ENCODE measurements at regions not wholly inside any gene's neighbourhood (a gene's known extent, or its start where the extent isn't known, plus 50 kb on each side); places are given as distances from the start of the nearest gene placed in this dataset.
"Not testable (repeated sequence)": the region's sequence is repeated elsewhere in the genome, so short reads cannot be mapped to it uniquely, and the experiment has no call there.

DNA sequence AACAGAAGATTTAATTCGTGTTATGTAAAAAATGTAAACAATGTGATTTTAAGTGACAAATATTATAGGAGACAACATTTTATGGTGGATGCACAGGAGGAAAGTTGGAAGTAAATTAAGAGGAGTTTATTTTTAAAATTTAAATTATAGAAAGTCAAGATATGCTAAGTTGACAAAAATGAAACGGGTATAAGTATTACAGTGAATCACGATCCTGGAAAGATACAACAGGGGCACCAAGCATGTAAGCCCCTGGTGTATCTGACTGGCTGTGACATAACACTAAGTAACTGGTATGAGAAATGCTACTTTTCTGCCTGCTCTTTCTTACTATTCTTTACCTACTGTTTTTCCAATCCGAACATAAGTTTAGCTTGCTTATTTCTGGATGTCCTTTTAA lies 419.8 kb upstream of the CHD1 start:
- no TSS peak for BruUV-seq (replicated peaks)
- no peak overlapping the region for H3K4me3 ChIP-seq (ENCODE audit: low read depth, low read length)
- Mint-ChIP-seq H3K4me1 (ENCODE audit: low read depth, unreplicated experiment) (no peaks in the 10 kb centered on the region), H3K9me3 (ENCODE audit: unreplicated experiment) (peaks cover 12% of the 10 kb centered on the region), H3K27me3 (ENCODE audit: insufficient read depth, unreplicated experiment) (no peaks in the 10 kb centered on the region), H3K36me3 (ENCODE audit: insufficient read depth, unreplicated experiment) (no peaks in the 10 kb centered on the region), H3K27ac (ENCODE audit: unreplicated experiment) (no peak overlapping the region), H3K4me3 (ENCODE audit: unreplicated experiment) (no peak overlapping the region)
- intact Hi-C loops (cut with micrococcal nuclease; ENCODE audit: unreplicated experiment) = no loop called here
- CTCF ChIA-PET = no interaction called here
- no peaks in the 10 kb centered on the region for H3K9me3 ChIP-seq
- no peak for DNase-seq
- POLR2A ChIA-PET = no interaction called here
- H3K27me3 ChIP-seq (replicated peaks; ENCODE audit: control insufficient read depth, insufficient read depth, low read length) = no peaks in the 10 kb centered on the region
- no peaks in the 10 kb centered on the region for H3K4me1 ChIP-seq
- no peaks in the 10 kb centered on the region for H3K36me3 ChIP-seq (ENCODE audit: control insufficient read depth, insufficient read depth, low read length)
- TF ChIP-seq, protein P1, sequence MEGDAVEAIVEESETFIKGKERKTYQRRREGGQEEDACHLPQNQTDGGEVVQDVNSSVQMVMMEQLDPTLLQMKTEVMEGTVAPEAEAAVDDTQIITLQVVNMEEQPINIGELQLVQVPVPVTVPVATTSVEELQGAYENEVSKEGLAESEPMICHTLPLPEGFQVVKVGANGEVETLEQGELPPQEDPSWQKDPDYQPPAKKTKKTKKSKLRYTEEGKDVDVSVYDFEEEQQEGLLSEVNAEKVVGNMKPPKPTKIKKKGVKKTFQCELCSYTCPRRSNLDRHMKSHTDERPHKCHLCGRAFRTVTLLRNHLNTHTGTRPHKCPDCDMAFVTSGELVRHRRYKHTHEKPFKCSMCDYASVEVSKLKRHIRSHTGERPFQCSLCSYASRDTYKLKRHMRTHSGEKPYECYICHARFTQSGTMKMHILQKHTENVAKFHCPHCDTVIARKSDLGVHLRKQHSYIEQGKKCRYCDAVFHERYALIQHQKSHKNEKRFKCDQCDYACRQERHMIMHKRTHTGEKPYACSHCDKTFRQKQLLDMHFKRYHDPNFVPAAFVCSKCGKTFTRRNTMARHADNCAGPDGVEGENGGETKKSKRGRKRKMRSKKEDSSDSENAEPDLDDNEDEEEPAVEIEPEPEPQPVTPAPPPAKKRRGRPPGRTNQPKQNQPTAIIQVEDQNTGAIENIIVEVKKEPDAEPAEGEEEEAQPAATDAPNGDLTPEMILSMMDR (IDR thresholded peaks at IDR 0.05; ENCODE audit: insufficient read depth in 1 of 2, low read depth in 1 of 2, low read length in 1 of 2, severe bottlenecking in 1 of 2, unreplicated experiment in 1 of 2) = no peak

DNA sequence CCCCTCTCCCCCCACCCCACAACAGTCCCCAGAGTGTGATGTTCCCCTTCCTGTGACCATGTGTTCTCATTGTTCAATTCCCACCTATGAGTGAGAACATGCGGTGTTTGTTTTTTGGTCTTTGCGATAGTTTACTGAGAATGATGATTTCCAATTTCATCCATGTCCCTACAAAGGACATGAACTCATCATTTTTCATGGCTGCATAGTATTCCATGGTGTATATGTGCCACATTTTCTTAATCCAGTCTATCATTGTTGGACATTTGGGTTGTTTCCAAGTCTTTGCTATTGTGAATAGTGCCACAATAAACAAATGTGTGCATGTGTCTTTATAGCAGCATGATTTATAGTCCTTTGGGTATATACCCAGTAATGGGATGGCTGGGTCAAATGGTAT lies 411.0 kb upstream of the CHD1 start:
- H3K9me3 Mint-ChIP-seq (ENCODE audit: unreplicated experiment); H3K27me3 Mint-ChIP-seq (ENCODE audit: insufficient read depth, unreplicated experiment); DNase-seq; H3K9me3 ChIP-seq; H3K36me3 ChIP-seq (ENCODE audit: control insufficient read depth, insufficient read depth, low read length); intact Hi-C loops (cut with micrococcal nuclease; ENCODE audit: unreplicated experiment); H3K27me3 ChIP-seq (replicated peaks; ENCODE audit: control insufficient read depth, insufficient read depth, low read length); H3K4me1 ChIP-seq; H3K4me3 Mint-ChIP-seq (ENCODE audit: unreplicated experiment); BruUV-seq (replicated peaks); H3K4me3 ChIP-seq (ENCODE audit: low read depth, low read length); H3K4me1 Mint-ChIP-seq (ENCODE audit: low read depth, unreplicated experiment); POLR2A ChIA-PET; H3K36me3 Mint-ChIP-seq (ENCODE audit: insufficient read depth, unreplicated experiment); H3K27ac Mint-ChIP-seq (ENCODE audit: unreplicated experiment); CTCF ChIA-PET: not testable (repeated sequence)

GRCh38 chr5:99334936-99335335 lies 406.1 kb upstream of the CHD1 start:
- Mint-ChIP-seq H3K4me3 (ENCODE audit: unreplicated experiment) (no peak overlapping the region), H3K27me3 (ENCODE audit: insufficient read depth, unreplicated experiment) (no peaks in the 10 kb centered on the region), H3K4me1 (ENCODE audit: low read depth, unreplicated experiment) (no peaks in the 10 kb centered on the region), H3K9me3 (ENCODE audit: unreplicated experiment) (no peaks in the 10 kb centered on the region), H3K36me3 (ENCODE audit: insufficient read depth, unreplicated experiment) (no peaks in the 10 kb centered on the region), H3K27ac (ENCODE audit: unreplicated experiment) (no peak overlapping the region)
- BruUV-seq (replicated peaks) = no TSS peak
- Histone ChIP-seq H3K4me3 (ENCODE audit: low read depth, low read length) (no peak overlapping the region), H3K4me1 (no peaks in the 10 kb centered on the region), H3K36me3 (ENCODE audit: control insufficient read depth, insufficient read depth, low read length) (no peaks in the 10 kb centered on the region), H3K27me3 (replicated peaks; ENCODE audit: control insufficient read depth, insufficient read depth, low read length) (no peaks in the 10 kb centered on the region), H3K9me3 (0 out of 2 replicates have a peak, but pooled peaks cover 4% of the 10 kb centered on the region)
- no peak for DNase-seq
- intact Hi-C loops (cut with micrococcal nuclease; ENCODE audit: unreplicated experiment) = no loop called here
- CTCF ChIA-PET = no interaction called here
- TF ChIP-seq, protein P1 (IDR thresholded peaks at IDR 0.05; ENCODE audit: insufficient read depth in 1 of 2, low read depth in 1 of 2, low read length in 1 of 2, severe bottlenecking in 1 of 2, unreplicated experiment in 1 of 2) = no peak
- POLR2A ChIA-PET = no interaction called here

- POLR2A ChIA-PET = no interaction called here
- Histone ChIP-seq H3K36me3 (ENCODE audit: control insufficient read depth, insufficient read depth, low read length) (no peaks in the 10 kb centered on the region), H3K27me3 (replicated peaks; ENCODE audit: control insufficient read depth, insufficient read depth, low read length) (no peaks in the 10 kb centered on the region), H3K4me3 (ENCODE audit: low read depth, low read length) (no peak overlapping the region), H3K9me3 (0 out of 2 replicates have a peak, but pooled peaks cover 4% of the 10 kb centered on the region), H3K4me1 (no peaks in the 10 kb centered on the region)
- DNase-seq = no peak
- Mint-ChIP-seq H3K4me3 (ENCODE audit: unreplicated experiment) (no peak overlapping the region), H3K4me1 (ENCODE audit: low read depth, unreplicated experiment) (no peaks in the 10 kb centered on the region), H3K36me3 (ENCODE audit: insufficient read depth, unreplicated experiment) (no peaks in the 10 kb centered on the region), H3K27me3 (ENCODE audit: insufficient read depth, unreplicated experiment) (no peaks in the 10 kb centered on the region), H3K9me3 (ENCODE audit: unreplicated experiment) (no peaks in the 10 kb centered on the region), H3K27ac (ENCODE audit: unreplicated experiment) (no peak overlapping the region)
- BruUV-seq (replicated peaks) = no TSS peak
- CTCF ChIA-PET = no interaction called here
- intact Hi-C loops (cut with micrococcal nuclease; ENCODE audit: unreplicated experiment) = no loop called here
- TF ChIP-seq, protein P1 (IDR thresholded peaks at IDR 0.05; ENCODE audit: insufficient read depth in 1 of 2, low read depth in 1 of 2, low read length in 1 of 2, severe bottlenecking in 1 of 2, unreplicated experiment in 1 of 2) = no peak
Observed at GRCh38 chr5:99331061-99331460, 402.3 kb upstream of the CHD1 start.
